ENCODE measurements at regions not wholly inside any gene's neighbourhood (a gene's known extent, or its start where the extent isn't known, plus 50 kb on each side); places are given as distances from the start of the nearest gene placed in this dataset.

- TF ChIP-seq CHD1 (IDR thresholded peaks at IDR 0.05; ENCODE audit: low read depth, low read length) (no peak), BHLHE40 (IDR thresholded peaks at IDR 0.05; ENCODE audit: low read depth, low read length) (no peak)
- Histone ChIP-seq H4K5ac (ENCODE audit: low read depth, low read length) (no peak overlapping the region), H4K8ac (ENCODE audit: low read depth in 2 of 2, low read length in 2 of 2) (no peak overlapping the region), H2AK5ac (ENCODE audit: low read depth, low read length) (no peak overlapping the region), H3K9me1 (ENCODE audit: insufficient read depth, low read length) (peaks cover 3% of the 10 kb centered on the region; the same call in 1 of the 2 replicates), H3K4me3 (ENCODE audit: insufficient read depth, low read depth, low read length) (no peak overlapping the region), H2BK5ac (ENCODE audit: low read depth, low read length, poor library complexity, severe bottlenecking) (no peak overlapping the region), H3K56ac (ENCODE audit: extremely low read depth, insufficient read depth, low read length) (no peak overlapping the region), H3K9me3 (ENCODE audit: control insufficient read depth, insufficient read depth, low read length) (peaks cover 4% of the 10 kb centered on the region; the same call in 1 of the 2 replicates), H2AK9ac (replicated peaks; ENCODE audit: low read depth, low read length, poor library complexity) (no peak overlapping the region), H3K27ac (ENCODE audit: insufficient read depth, low read length) (no peak overlapping the region), H3K14ac (replicated peaks; ENCODE audit: low read depth, low read length) (no peak overlapping the region), H4K91ac (ENCODE audit: insufficient read depth, low read depth, low read length) (no peak overlapping the region), H3K79me1 (ENCODE audit: low read depth in 1 of 2, low read length in 2 of 2) (no peaks in the 10 kb centered on the region), H2BK20ac (ENCODE audit: low read depth, low read length) (no peak overlapping the region), H3K18ac (ENCODE audit: low read depth, low read length) (no peak overlapping the region), H3K27me3 (ENCODE audit: control insufficient read depth, insufficient read depth, low read length) (peaks cover 9% of the 10 kb centered on the region), H3K4me1 (ENCODE audit: control insufficient read depth, insufficient read depth, low read length) (peaks cover 2% of the 10 kb centered on the region; the same call in 1 of the 2 replicates), H3K23ac (ENCODE audit: low read depth, low read length) (no peak overlapping the region), H2BK120ac (ENCODE audit: low read depth, low read length) (no peak overlapping the region), H2BK15ac (ENCODE audit: low read depth, low read length) (no peak overlapping the region), H3K4me2 (ENCODE audit: low read depth, low read length) (no peak overlapping the region), H3K36me3 (ENCODE audit: control insufficient read depth, insufficient read depth, low read length) (no peaks in the 10 kb centered on the region), H2AFZ (replicated peaks; ENCODE audit: low read length, poor library complexity) (no peak overlapping the region), H4K20me1 (ENCODE audit: insufficient read depth, low read length) (no peaks in the 10 kb centered on the region), H3K9ac (ENCODE audit: low read depth, low read length) (no peak overlapping the region), H3K4ac (ENCODE audit: low read depth, low read length) (no peak overlapping the region)
- intact Hi-C loops (cut with micrococcal nuclease) (no loop called here), dilution Hi-C loops (cut with HindIII; ENCODE audit: low sequenced_read_pairs, unreplicated experiment) (no loop called here), in situ Hi-C loops (cut with MboI; ENCODE audit: low sequenced_read_pairs) (no loop called here)
- ChIA-PET POLR2A (ENCODE audit: unreplicated experiment) (interaction anchor here (0.6 kb wide), 1 partner anchor 16 kb away, joined by 5 read pairs; no protein-coding TSS in a partner anchor), CTCF (interaction anchor here (1.2 kb wide), 1 partner anchor 13 kb away, joined by 4 read pairs; no protein-coding TSS in a partner anchor)
- no CpG with 5 or more reads among the region's 2 CpGs for WGBS, 2 experiments (ENCODE audit: extremely low coverage in 2 of 2, insufficient read length in 1 of 2)
- no TSS peak for BruUV-seq (replicated peaks)
- DNase-seq (peak; percentile 63), ATAC-seq (ENCODE audit: low read depth) (peak; percentile 72)
Measured at GRCh38 chr13:31896427-31896826, 135.1 kb upstream of the FRY start.
